ENCODE measurements at regions not wholly inside any gene's neighbourhood (a gene's known extent, or its start where the extent isn't known, plus 50 kb on each side); places are given as distances from the start of the nearest gene placed in this dataset.
A peak's percentile ranks its signal among the peaks of the same experiment; 100 is the strongest.

- DNase-seq: no peak
- no peak overlapping the region for H3K27ac ChIP-seq (ENCODE audit: low read depth in 1 of 2, low read length in 1 of 2)
- WGBS, 2 donors: 97 to 98% methylated on average over 3 of the region's 3 CpGs
- ATAC-seq (ENCODE audit: insufficient read depth, low FRiP score): no peak
- peaks cover 0 to 6% (median 0%) of the 10 kb centered on the region in 5 donors for H3K4me1 ChIP-seq (ENCODE audit: control insufficient read depth in 5 of 5, insufficient read depth in 5 of 5, low read length in 5 of 5)
- TF ChIP-seq, protein P1, sequence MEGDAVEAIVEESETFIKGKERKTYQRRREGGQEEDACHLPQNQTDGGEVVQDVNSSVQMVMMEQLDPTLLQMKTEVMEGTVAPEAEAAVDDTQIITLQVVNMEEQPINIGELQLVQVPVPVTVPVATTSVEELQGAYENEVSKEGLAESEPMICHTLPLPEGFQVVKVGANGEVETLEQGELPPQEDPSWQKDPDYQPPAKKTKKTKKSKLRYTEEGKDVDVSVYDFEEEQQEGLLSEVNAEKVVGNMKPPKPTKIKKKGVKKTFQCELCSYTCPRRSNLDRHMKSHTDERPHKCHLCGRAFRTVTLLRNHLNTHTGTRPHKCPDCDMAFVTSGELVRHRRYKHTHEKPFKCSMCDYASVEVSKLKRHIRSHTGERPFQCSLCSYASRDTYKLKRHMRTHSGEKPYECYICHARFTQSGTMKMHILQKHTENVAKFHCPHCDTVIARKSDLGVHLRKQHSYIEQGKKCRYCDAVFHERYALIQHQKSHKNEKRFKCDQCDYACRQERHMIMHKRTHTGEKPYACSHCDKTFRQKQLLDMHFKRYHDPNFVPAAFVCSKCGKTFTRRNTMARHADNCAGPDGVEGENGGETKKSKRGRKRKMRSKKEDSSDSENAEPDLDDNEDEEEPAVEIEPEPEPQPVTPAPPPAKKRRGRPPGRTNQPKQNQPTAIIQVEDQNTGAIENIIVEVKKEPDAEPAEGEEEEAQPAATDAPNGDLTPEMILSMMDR (IDR thresholded peaks at IDR 0.05; ENCODE audit: control extremely low read depth, extremely low read depth): no peak
- H3K9ac ChIP-seq (ENCODE audit: insufficient read depth in 1 of 2, low read length in 2 of 2): no peak overlapping the region
- H3K36me3 ChIP-seq (ENCODE audit: control insufficient read depth in 4 of 4, insufficient read depth in 4 of 4, low read length in 4 of 4): no peaks in the 10 kb centered on the region
- peaks cover 0 to 3% (median 0%) of the 10 kb centered on the region in 4 donors for H3K9me3 ChIP-seq (ENCODE audit: control insufficient read depth in 4 of 4, insufficient read depth in 3 of 4, low read length in 3 of 4)
- no peak overlapping the region for H3K4me3 ChIP-seq
- no peaks in the 10 kb centered on the region for H3K27me3 ChIP-seq (ENCODE audit: control insufficient read depth in 3 of 3, insufficient read depth in 3 of 3, low read length in 2 of 3)
Observed at GRCh38 chr3:106157411-106157810, 288.6 kb upstream of the CBLB start.

DNA sequence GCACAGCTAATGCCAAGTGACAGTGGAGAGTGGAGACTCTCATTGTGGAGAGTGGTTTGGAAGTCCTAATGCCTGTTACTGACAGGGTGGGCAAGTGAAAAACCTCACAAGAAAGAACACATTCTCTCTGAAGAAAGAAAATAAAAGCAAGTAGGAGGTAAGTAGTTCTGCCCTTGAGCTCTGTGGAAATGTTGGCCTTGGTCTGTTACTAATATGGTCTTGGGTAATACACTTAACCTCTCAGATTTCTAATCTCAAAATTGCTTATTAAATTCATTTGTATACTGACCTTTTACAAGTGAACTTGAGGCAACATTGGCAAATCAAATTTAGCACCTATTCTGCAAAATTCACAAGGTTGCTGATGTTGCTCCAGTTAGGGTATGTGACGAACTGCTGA, 291.6 kb upstream of the CBLB start:
- DNase-seq (no peak), ATAC-seq (ENCODE audit: insufficient read depth, low FRiP score) (no peak)
- Histone ChIP-seq H3K36me3 (ENCODE audit: control insufficient read depth in 4 of 4, insufficient read depth in 4 of 4, low read length in 4 of 4) (no peaks in the 10 kb centered on the region), H3K9me3 (ENCODE audit: control insufficient read depth in 4 of 4, insufficient read depth in 3 of 4, low read length in 3 of 4) (peaks cover 0 to 3% (median 1%) of the 10 kb centered on the region in 4 donors), H3K27ac (ENCODE audit: low read depth in 1 of 2, low read length in 1 of 2) (no peak overlapping the region), H3K4me3 (no peak overlapping the region), H3K9ac (ENCODE audit: insufficient read depth in 1 of 2, low read length in 2 of 2) (no peak overlapping the region), H3K27me3 (ENCODE audit: control insufficient read depth in 3 of 3, insufficient read depth in 3 of 3, low read length in 2 of 3) (no peaks in the 10 kb centered on the region), H3K4me1 (ENCODE audit: control insufficient read depth in 5 of 5, insufficient read depth in 5 of 5, low read length in 5 of 5) (peaks cover 0 to 6% (median 0%) of the 10 kb centered on the region in 5 donors)
- WGBS, 2 donors: 95 to 97% methylated on average over 1 of the region's 1 CpG
- TF ChIP-seq, protein P1 (IDR thresholded peaks at IDR 0.05; ENCODE audit: control extremely low read depth, extremely low read depth): no peak

- DNase-seq (peak; percentile 36 to 76 (median 59)), ATAC-seq (ENCODE audit: insufficient read depth, low FRiP score) (no peak)
- TF ChIP-seq, protein P1 (IDR thresholded peaks at IDR 0.05; ENCODE audit: control extremely low read depth, extremely low read depth): no peak
- no peak overlapping the region for H3K9ac ChIP-seq (ENCODE audit: insufficient read depth in 1 of 2, low read length in 2 of 2)
- WGBS, 2 donors: 59 to 73% methylated on average over 4 of the region's 4 CpGs
- no peaks in the 10 kb centered on the region for H3K27me3 ChIP-seq (ENCODE audit: control insufficient read depth in 3 of 3, insufficient read depth in 3 of 3, low read length in 2 of 3)
- peaks cover 0 to 6% (median 0%) of the 10 kb centered on the region in 5 donors for H3K4me1 ChIP-seq (ENCODE audit: control insufficient read depth in 5 of 5, insufficient read depth in 5 of 5, low read length in 5 of 5)
- H3K4me3 ChIP-seq: no peak overlapping the region
- peaks cover 0 to 3% (median 1%) of the 10 kb centered on the region in 4 donors for H3K9me3 ChIP-seq (ENCODE audit: control insufficient read depth in 4 of 4, insufficient read depth in 3 of 4, low read length in 3 of 4)
- no peak overlapping the region for H3K27ac ChIP-seq (ENCODE audit: low read depth in 1 of 2, low read length in 1 of 2)
- no peaks in the 10 kb centered on the region for H3K36me3 ChIP-seq (ENCODE audit: control insufficient read depth in 4 of 4, insufficient read depth in 4 of 4, low read length in 4 of 4)
Observed at GRCh38 chr3:106161246-106161645, 292.4 kb upstream of the CBLB start.

GRCh38 chr3:106167728-106168127, 298.9 kb upstream of the CBLB start:
- Histone ChIP-seq H3K9ac (ENCODE audit: insufficient read depth in 1 of 2, low read length in 2 of 2) (no peak overlapping the region), H3K9me3 (ENCODE audit: control insufficient read depth in 4 of 4, insufficient read depth in 3 of 4, low read length in 3 of 4) (peaks cover 0 to 2% (median 0%) of the 10 kb centered on the region in 4 donors), H3K27ac (ENCODE audit: low read depth in 1 of 2, low read length in 1 of 2) (no peak overlapping the region), H3K4me3 (no peak overlapping the region), H3K36me3 (ENCODE audit: control insufficient read depth in 4 of 4, insufficient read depth in 4 of 4, low read length in 4 of 4) (no peaks in the 10 kb centered on the region), H3K27me3 (ENCODE audit: control insufficient read depth in 3 of 3, insufficient read depth in 3 of 3, low read length in 2 of 3) (no peaks in the 10 kb centered on the region), H3K4me1 (ENCODE audit: control insufficient read depth in 5 of 5, insufficient read depth in 5 of 5, low read length in 5 of 5) (peaks cover 0 to 10% (median 0%) of the 10 kb centered on the region in 5 donors)
- TF ChIP-seq, protein P1 (IDR thresholded peaks at IDR 0.05; ENCODE audit: control extremely low read depth, extremely low read depth): no peak
- DNase-seq (no peak), ATAC-seq (ENCODE audit: insufficient read depth, low FRiP score) (no peak)
- WGBS, 2 donors: 93% methylated on average over 8 of the region's 8 CpGs
